Brain microvascular endothelial cell (primary cell): ENCODE measurements at regions not wholly inside any gene's neighbourhood (a gene's known extent, or its start where the extent isn't known, plus 50 kb on each side); places are given as distances from the start of the nearest gene placed in this dataset.

Experiments used
- DNase-seq: peaks from one replicate; pipeline ENCODE4 v3.0.0-alpha.2; 2020
- H3K27ac ChIP-seq: fragments of 250-450 bp; sonication (Bioruptor Pico); 2 replicates; pipeline ENCODE4 v1.5.1; 2020; ENCODE audit warnings: mild to moderate bottlenecking, moderate library complexity
- H3K27me3 ChIP-seq: fragments of 250-450 bp; sonication (Bioruptor Pico); replicated peaks from 2 replicates; pipeline ENCODE4 v1.5.1; 2020; ENCODE audit warnings: mild to moderate bottlenecking
- H3K36me3 ChIP-seq: fragments of 250-450 bp; sonication (Bioruptor Pico); replicated peaks from 2 replicates; pipeline ENCODE4 v1.5.1; 2020; ENCODE audit warnings: mild to moderate bottlenecking
- H3K4me3 ChIP-seq: 2 replicates; pipeline ENCODE4 v1.5.1; 2011; ENCODE audit warnings: low read depth, mild to moderate bottlenecking, control low read depth, low read length, moderate library complexity
- in situ Hi-C: cut with HindIII; loops from 2 replicates; pipeline ENCODE4 v1.10.0; 2017; ENCODE audit warnings: low sequenced_read_pairs, low pct_ligation_motif_present
- TF ChIP-seq, protein P1 (sequence below): IDR thresholded peaks from 2 replicates; pipeline ENCODE4 v1.5.1; 2011; ENCODE audit warnings: low read depth, mild to moderate bottlenecking, moderate library complexity, low read length, control low read depth, inconsistent platforms; ENCODE audit errors: missing control alignments

DNA sequence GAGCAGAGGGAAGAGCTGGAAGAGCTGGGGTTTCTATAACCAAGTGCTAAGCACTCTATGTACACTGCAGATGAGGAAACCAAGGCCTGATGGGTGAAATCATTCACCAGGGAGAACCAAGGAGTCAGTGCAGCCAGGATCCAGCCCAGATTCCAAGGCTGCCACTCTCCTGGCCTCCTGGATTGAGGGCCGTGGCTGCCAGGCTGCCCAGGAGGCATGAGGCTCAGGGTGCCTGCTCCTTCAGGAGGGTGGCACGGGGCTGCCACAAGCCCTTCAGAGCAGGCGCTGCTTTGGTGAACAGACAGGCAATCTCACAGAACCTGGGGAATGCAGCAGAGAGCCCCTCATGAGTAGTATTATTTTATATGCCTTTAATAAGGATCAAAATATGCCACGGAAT, 293.7 kb upstream of the HDAC4 start:
- no peak overlapping the region for H3K4me3 ChIP-seq
- no peaks in the 10 kb centered on the region for H3K27me3 ChIP-seq
- in situ Hi-C loops = no loop called here
- no peak overlapping the region for H3K27ac ChIP-seq
- no peak for DNase-seq
- H3K36me3 ChIP-seq = no peaks in the 10 kb centered on the region
- TF ChIP-seq, protein P1, sequence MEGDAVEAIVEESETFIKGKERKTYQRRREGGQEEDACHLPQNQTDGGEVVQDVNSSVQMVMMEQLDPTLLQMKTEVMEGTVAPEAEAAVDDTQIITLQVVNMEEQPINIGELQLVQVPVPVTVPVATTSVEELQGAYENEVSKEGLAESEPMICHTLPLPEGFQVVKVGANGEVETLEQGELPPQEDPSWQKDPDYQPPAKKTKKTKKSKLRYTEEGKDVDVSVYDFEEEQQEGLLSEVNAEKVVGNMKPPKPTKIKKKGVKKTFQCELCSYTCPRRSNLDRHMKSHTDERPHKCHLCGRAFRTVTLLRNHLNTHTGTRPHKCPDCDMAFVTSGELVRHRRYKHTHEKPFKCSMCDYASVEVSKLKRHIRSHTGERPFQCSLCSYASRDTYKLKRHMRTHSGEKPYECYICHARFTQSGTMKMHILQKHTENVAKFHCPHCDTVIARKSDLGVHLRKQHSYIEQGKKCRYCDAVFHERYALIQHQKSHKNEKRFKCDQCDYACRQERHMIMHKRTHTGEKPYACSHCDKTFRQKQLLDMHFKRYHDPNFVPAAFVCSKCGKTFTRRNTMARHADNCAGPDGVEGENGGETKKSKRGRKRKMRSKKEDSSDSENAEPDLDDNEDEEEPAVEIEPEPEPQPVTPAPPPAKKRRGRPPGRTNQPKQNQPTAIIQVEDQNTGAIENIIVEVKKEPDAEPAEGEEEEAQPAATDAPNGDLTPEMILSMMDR = no peak

DNA sequence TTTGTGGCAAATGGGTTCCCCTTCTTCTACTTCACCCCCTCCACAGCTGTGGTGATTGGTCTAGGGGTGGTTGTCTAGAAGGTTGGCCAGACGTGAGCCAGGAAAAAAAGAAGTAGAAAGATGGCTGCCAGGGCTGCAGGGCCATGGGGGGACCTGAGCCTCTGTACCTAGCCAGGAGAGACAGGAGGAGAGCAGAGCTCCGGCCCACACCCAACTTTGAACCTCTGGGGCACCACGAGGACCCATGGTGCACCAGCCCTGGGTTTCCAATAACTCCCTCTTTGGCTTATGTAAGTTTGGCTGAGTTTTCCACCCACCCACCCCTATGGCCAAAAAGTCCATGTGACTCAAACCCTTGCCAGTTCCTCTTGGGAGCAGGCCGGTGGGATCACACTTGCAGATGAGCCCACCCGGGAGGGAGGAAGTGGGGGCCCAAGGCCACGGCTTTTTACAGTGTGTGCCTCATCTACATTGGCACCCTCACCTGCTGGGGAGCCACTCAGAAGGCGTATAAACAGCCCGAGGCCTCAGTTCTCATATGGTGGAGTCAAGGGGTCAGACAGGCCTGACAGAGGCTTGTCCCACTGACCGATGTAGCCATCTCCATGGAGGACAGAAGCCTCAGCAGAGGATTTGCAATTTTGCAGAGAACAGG, 293.1 kb upstream of the HDAC4 start:
- TF ChIP-seq, protein P1 = no peak

DNA sequence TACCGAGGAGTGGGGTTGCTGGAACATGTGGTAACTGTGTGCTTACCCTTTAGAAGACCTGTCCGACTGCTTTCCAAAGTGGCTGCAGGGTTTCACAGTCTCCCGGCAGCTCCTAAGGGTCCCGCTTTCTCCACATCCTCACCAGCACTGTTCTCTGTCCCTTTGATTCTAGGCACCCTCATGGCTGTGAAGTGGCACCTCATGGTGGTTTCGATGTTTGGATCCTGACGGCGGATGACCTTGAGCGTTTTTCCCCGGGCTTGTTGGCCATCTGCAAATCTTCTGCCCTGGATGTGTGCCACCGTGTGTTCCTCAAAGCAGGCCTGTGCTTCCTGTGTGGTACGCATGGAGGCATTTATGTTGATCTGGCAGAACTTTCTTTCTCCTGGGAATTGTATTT, 292.5 kb upstream of the HDAC4 start:
- no peak for DNase-seq
- TF ChIP-seq, protein P1 = no peak

More for the DNA sequence above, 293.1 kb upstream of the HDAC4 start:
- DNase-seq = no peak
- no peak overlapping the region for H3K4me3 ChIP-seq
- H3K27me3 ChIP-seq = no peaks in the 10 kb centered on the region
- no peak overlapping the region for H3K27ac ChIP-seq
- no peaks in the 10 kb centered on the region for H3K36me3 ChIP-seq
- in situ Hi-C loops = no loop called here

DNA sequence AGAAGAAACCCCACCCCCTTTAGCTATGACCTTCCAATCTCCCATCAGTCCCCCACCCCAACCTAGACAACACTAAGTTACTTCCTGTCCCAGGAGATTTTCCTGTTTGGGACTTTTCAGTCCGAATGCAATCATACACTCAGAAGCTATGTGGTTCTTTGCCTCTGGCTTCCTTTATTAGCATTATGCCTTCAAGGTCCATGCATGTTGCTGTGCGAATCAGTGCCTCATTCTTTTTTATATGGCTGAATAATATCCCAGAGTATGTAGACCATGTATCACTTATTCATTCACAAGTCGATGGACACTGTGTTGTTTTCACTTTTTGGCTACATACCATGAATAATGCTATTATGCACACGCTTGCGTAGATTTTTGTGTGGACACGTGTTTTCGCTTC, 292.1 kb upstream of the HDAC4 start:
- Histone ChIP-seq H3K4me3 (no peak overlapping the region), H3K27me3 (no peaks in the 10 kb centered on the region), H3K36me3 (no peaks in the 10 kb centered on the region), H3K27ac (no peak overlapping the region)
- in situ Hi-C loops = no loop called here
- TF ChIP-seq, protein P1 = no peak
- no peak for DNase-seq

More for the DNA sequence above, 292.5 kb upstream of the HDAC4 start:
- Histone ChIP-seq H3K27me3 (no peaks in the 10 kb centered on the region), H3K4me3 (no peak overlapping the region), H3K36me3 (no peaks in the 10 kb centered on the region), H3K27ac (no peak overlapping the region)
- in situ Hi-C loops = no loop called here

DNA sequence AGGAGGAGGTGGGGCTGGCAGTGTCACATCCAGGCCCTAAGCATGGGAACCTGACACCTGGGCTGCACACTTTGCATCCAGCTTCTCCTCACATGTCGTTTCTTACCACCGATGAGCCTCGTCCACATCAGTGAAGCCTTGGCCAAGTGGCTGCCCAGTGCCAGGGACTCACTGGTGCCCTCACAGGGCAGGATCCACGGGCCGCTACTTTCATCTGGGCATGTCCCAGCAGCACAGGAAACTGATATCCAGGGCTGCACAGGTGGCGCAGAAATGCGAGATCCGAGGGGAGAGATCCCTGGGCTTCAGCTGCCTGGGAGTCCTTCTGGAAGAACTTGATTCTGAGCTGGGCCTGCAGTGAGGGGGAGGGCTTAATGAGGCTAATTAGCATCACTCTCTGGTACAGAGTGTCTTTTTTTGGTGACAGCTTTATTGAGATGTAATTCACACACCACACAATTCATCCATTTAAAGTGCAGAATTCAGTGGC, 291.6 kb upstream of the HDAC4 start:
- TF ChIP-seq, protein P1 = no peak
- Histone ChIP-seq H3K4me3 (no peak overlapping the region), H3K27ac (no peak overlapping the region), H3K27me3 (no peaks in the 10 kb centered on the region), H3K36me3 (no peaks in the 10 kb centered on the region)
- in situ Hi-C loops = no loop called here
- no peak for DNase-seq

DNA sequence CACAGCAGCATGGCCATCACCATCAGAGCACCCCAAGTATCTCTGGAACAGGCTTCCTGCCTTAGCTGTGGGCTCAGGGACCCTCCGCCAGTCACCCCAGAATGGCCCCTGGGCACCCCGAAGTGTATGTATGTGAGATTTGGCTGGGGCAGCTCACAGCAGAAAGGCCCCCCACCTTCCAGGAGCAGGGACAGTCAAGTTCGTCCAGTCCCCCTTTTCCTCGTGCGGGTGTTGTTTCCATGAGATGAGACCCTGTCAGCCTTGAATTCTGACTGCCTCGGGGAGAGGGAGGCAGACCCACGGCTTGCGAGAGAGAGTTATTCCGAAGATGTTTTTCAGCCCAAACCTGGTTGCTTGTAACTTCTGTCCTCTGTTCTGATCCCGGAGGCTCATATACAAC, 290.9 kb upstream of the HDAC4 start:
- in situ Hi-C loops = no loop called here
- H3K27ac ChIP-seq = no peak overlapping the region
- DNase-seq = no peak
- H3K27me3 ChIP-seq = no peaks in the 10 kb centered on the region
- H3K36me3 ChIP-seq = no peaks in the 10 kb centered on the region
- TF ChIP-seq, protein P1 = no peak
- H3K4me3 ChIP-seq = no peak overlapping the region
